DMS153 (cell line): ENCODE measurements at regions not wholly inside any gene's neighbourhood (a gene's known extent, or its start where the extent isn't known, plus 50 kb on each side); places are given as distances from the start of the nearest gene placed in this dataset.

Source experiments
- DNase-seq: peaks from one replicate; lab custom pipeline; 2025; lab: John Stamatoyannopoulos, UW

DNA sequence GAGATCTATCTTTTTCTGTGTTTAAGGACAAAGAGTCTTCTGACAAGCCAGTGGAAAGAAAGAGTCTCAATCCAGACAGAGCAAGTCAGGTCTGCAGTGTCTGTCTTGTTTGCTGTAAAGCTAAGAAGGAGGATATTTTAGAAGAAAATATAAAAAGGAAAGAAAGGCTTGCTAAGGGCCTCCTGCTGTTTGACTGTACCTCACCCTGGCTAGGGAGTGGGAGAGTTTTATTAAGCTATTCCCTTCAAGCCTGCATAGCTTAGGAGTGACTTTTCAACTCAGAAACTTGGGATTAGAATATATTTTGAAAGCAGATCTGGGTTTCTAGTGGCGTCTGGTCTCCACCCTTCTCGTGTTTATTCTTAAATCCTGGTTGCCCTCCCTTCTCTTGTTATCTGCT lies 460.0 kb downstream of the COG6 start:
- no peak for DNase-seq

DNA sequence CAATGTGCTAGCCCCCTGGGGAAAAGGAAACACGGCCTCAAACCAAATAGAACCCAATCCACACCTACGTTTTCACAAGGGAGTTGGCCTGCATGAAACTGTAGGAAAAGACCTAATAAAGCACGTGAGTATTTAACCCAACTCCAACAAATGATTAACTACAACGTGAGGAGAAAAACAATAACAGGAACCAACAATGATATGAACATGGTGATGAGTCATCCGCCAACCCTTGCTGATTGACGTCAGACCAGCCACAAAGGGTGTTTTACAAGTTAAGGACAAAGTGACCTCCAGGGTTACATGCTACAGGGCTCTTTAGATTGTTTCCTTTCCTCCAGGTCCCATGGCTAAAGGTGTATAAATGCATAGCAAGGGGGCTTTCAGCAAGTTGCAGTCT lies 460.5 kb downstream of the COG6 start:
- DNase-seq, result peak; percentile 28

DNA sequence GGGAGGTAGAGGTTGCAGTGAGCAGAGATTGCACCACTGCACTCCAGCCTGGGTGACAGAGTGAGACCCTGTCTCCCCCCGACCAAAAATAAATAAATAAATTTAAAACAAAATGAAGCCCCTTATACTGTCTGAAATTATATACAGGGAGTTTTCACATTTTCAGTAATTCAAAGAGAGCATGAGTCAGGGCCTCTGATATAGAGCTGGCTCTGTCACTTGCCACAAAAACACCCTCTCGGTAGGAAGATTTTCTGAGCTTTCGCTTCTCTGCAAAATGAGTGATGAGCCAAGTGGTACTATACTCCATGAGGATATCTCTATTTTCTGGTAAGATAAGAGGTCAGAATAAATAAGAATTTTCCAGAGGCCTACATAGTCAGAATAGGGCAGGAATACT lies 462.9 kb downstream of the COG6 start:
- DNase-seq, result no peak

DNA sequence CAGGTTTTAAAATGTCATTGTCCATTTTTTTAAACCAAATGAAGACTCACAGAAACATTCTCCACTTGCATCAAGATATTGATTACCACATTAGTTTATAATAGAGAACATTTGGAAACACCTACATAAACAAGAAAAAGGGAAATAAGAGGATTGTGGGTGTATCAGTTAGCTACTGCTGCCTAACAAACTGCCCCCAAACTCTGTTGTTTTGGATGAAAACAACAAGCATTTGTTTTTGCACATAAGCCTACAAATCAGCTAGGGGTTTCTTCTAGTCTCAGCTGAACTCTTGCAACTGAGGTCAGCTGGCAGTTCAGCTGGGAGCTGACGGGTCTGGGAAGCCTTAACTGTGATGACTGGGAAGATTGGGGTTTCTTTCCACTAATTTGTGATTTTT lies 464.4 kb downstream of the COG6 start:
- no peak for DNase-seq

DNA sequence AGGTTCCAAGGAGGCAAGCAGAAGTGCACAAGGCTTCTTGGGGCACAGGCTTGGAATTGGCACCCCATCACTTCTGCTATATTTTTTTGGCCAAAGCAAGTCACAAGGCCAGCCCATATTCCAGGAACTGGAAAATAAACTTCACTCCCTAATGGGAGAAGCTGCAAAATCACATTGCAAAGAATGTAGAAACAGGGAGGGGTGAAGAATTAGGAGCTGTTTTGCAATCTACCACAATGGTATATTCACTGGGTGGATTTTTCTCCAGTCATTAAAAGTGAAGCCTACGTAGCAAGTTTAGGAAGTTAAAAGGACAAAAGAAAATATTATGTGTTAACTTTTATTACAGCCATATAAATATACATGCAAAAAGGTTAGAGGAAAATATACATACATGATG lies 464.8 kb downstream of the COG6 start:
- DNase-seq, result no peak

DNA sequence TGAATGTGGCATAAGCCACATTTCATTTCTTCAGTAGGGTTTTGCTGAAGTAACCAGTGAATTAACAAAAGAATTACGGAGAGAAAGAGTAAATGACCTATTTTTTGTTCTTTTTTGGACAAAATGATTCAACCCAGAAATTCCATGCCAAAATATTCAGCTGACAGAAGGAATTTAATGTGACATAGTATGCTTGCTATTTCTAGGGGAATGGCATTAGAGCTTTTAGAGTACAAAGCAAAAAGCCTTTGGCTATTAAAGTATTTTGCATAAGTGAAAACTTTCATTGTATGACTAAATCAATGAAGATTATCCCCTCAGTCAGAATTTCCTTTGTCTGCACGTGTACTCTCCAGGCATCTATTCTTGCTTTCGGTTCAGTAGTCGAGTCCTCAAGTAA lies 465.3 kb downstream of the COG6 start:
- no peak for DNase-seq

DNA sequence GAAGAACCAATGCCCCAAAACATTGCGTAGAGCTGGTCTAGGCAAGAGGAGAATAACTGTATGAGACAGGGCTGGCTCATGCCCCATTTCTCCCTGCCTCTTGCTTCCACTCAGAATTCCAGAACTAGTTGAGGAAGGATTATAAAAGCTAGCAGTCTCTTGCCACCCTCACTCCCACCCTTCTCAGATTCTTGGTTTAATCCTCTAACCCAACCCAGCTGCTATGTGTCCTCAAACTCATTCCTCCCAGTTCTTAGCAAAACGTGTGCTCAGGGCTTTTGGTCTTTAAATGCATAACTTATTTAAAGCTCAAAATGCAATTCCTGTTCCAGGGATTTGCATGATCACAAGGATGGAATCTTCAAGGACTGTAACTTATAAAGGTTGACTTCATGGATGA lies 466.3 kb downstream of the COG6 start:
- no peak for DNase-seq

DNA sequence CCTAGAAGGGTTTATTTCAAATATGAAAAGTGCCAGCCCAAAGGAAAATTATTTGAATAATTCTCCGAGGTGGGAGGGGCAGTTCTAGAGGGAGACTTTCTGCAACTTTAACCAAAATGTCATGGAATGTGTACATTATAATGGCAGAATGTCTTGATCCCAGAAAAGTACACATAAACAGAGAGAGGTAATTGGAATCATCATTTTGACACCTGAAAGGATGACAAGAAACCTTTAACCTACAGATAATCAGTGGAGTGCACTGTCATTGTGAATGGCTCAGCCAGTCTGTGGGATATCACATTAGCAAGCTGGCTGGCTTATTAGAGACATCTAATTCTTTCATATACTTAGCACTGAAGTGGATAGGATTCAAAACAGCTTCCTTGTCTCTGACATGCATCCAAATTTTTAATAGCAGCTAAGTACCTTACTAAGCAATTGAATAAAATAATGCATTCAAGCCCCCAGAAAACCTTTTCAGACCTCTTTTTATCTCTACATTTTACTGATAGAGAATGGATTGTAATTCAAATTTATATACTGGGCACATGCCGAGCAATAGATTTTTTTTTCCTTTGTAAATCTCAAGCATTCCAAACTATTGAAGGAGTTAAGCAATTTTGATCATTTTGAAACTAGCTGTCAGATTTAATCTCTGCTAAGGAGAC lies 468.6 kb downstream of the COG6 start:
- DNase-seq, result no peak

DNA sequence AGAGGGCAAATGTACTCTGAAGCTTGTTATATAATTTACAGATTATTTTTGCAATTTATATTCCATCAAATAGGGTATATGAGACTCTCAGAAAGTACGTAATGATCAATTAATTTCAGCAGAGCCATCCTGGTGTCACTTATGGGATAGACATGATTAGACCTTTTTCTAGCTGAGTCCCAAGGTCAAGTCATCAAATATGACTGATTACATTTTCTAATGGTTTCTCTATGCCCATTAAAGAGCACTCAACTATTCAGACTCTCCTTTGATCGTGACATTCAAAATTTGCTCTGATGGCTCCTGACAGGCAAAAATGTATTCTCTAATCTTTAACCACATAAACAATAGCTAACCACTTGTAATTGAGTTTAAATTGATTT lies 469.2 kb downstream of the COG6 start:
- DNase-seq, result no peak

DNA sequence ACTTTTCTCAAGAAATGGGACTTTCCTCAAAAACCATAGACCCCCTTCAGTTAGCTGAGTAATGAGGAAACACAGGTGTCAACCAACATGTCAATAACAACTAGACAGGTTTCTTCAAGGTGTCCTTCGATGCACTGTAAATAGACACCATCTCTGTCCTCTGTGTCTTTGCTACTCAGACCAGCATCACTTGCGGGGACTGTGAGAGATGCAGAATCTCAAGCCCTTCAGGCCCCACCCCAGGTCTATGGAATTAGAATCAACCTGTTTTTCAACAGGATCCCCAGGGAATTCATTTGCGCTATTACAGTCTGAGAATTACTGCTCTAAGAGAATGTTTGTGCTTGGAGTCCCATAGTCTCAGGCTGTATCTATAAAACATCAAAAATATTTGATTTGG lies 469.9 kb downstream of the COG6 start:
- DNase-seq, result no peak

DNA sequence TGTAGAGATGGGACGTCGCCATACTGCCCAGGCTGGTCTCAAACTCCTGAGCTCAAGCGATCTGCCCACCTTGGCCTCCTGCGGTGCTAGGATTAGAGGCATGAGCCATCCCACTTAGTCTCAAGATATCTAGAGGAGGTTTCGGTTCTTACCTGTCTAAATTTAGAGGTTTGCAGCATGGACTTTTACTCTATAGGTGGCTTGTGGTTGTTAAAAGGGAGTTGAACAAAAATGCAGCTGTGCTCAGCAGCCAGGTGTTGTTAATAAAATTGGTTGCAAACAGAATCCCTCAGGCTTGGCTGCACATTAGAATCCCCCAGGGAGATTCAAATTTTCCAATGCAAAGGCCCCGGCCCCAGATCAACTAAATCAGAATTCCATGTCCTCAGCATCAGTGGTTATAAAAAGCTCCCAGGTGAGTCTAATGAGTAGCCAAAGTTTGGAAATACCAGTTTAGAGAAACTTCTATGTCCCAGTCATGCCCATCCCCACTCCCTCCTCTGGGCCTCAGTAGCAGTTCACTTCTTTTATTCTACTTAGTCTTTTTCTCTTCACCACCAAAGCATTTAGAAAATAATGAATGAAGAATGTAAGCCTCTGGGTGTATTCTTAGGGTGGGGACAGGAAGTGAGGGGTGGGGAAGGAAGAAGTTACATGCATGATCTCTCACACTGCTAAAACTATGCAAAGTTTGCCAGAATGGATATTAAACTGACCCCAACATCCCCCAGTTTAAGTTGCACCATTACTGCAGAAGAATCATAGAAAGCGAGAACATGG lies 471.0 kb downstream of the COG6 start:
- DNase-seq, result no peak

DNA sequence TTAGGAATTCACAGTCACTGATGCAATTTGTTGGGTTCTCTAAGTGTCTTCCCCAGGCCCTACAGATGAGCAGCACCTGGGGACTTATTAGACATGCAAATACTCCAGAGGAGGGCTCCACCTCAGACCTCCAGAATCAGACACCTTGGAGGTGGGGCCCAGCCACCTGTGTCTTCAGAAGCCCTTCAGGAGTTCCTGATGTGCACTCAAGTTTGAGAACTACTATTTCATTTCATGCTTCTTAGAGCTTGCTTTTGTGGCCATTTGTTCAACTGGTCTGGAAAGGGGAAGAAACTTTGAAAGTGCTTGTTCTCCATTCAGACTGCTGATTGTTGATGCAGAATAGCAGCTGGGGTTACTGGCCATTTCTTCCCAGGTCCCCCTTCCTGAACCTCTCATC lies 472.0 kb downstream of the COG6 start:
- DNase-seq, result no peak

DNA sequence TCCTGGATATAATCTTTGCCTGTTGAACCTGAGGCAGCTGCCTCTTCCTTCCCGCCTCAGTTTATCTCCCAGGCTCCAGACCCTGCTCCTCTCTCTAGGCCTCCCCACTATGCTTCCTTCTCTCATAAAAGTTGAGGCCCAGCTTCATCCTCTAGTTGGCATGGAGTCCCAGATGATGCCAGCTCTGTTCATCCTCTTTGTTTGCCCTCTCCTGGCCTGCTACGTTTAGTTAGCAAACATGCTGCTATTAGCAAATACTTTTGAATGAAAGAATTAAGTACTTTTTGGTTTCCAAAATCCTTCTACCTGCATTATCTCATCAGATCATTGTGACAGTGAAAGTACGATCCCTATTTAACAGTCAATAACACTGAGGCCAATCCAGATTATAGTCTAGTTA lies 472.5 kb downstream of the COG6 start:
- DNase-seq, result no peak

DNA sequence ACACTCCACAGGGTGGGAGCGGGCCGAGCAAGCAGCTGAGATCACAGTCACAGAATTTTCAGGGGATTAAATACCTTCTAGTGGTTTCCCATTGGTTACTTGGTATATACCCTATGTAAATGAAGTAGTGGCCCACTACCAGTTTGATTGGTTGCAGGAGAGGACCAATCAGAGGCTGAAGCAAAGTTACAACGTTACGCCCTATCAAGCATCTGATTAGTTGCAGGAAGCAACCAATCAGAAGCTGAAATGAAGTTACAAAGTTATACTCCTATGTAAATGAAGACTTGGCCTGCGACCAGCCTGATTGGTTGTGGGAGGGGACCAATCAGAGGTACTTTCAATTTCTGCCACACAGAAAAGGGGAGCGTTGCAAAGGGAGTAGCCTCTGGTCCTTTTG lies 474.0 kb downstream of the COG6 start:
- DNase-seq, result no peak

DNA sequence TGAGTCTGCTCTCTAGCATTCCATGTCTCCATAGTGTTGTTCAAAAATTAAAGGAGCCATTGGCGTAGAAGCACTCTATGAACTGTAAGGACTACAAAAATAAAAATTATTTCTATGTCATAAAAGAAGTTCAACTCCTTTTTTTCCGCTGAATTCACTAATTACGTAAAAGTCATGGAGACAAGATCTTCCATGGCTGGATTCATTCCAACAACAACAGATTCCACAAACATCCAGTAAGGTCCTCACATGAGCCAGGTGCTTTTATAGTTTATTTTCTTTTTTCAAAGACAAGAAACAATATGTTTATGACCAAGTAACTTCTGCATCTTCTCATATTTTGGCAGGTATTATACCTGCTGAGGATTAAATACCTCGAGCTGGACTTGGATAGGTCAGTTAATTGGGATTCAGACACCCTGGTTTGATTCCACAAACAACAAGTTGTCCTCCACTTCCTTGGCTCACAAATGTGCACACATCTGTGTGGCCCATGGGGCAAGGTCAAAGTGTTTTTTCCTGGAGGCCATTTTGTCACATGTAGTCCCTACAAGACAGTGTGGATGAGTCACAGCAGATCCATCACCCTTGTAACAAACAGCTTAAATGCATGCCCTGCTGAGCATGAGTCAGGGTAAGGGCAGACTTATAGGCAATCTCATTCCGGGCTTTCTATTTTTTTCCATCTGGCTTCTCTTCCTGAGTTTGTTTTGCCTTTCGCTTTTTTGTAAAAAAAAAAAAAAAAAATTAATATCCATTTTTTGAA lies 475.6 kb downstream of the COG6 start:
- no peak for DNase-seq

DNA sequence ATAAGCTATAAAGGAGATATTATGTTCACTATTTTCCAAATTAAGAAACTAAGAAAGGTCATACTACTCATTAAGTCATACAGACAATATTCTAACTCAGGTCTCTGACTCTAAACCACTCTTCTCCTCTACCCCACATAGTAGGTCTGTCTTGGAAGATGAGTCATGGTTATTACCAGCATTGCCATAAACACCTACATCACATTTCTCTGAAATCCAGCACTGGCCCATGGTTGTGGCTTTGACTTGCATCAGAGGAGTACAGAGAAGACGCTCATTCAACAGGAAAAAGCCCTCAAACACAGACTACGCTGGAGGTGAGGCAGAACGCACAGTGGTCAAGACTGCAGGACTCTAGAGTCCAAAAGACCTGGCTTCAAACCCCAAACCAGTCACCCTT lies 476.8 kb downstream of the COG6 start:
- no peak for DNase-seq

DNA sequence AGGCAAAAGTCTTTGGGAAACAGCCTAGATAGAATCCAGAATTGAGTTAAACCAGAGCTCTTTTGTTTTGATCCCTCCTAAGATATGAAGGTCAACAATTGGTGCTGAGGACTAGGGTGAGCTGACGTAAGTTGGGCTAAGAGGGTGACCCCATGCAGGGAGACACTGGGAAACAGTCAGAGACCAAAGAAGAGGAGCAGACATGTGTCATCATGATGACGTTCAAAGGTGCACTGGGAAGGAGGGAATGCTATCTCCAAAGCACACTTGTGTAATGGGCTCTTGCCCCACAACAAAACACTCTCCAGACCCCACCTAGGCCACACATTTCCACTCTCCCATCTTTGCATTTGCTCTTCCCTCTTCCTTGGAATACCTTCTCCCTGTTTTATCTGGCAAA lies 481.4 kb downstream of the COG6 start:
- no peak for DNase-seq

DNA sequence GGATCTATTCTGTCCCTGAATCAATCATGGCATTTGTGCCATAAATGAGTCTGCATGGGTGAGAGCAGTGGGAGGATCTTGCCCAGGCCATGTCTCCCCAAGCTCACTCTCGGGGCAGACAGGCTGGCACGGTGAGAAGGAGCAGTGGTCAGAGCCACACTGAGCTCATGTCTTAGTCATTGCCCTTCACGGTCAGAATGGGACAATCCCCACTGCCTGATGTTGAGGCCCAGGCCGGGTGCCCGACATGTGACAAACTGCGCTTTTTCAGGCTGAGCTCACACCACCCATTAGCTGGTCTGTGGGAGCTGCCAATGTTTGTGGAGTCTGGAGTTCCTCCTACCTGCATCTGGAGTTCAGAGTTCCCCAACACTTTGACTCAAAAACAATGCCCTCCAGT lies 481.9 kb downstream of the COG6 start:
- no peak for DNase-seq

DNA sequence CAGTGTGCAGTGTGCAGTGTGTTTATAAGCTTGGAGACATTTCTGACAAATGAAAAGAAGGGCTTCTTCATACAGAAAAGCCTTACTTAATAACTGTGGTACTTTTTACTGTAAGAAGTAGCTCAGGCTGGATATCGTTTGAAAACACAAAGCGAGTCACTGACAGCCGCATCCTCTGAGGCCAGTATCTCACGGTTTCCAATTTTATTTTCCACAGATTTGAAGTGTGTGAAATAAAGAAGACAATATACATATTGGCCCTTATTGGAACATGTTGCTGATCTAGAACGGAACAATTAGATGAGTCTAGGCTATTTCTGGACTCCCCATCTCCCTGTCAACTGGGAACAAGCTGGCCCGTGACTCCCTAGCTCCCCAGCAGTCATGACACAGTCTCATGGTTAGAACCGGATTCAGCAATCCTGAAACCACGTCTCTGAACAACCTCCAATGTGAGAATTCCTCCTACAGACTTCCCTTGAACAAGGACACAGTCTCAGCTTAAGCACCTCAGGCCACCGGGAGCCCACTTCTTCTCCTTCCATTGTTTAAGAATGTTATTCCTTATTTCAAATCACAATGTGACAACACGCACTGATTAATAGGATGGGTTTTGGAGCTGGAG lies 484.5 kb downstream of the COG6 start:
- no peak for DNase-seq

DNA sequence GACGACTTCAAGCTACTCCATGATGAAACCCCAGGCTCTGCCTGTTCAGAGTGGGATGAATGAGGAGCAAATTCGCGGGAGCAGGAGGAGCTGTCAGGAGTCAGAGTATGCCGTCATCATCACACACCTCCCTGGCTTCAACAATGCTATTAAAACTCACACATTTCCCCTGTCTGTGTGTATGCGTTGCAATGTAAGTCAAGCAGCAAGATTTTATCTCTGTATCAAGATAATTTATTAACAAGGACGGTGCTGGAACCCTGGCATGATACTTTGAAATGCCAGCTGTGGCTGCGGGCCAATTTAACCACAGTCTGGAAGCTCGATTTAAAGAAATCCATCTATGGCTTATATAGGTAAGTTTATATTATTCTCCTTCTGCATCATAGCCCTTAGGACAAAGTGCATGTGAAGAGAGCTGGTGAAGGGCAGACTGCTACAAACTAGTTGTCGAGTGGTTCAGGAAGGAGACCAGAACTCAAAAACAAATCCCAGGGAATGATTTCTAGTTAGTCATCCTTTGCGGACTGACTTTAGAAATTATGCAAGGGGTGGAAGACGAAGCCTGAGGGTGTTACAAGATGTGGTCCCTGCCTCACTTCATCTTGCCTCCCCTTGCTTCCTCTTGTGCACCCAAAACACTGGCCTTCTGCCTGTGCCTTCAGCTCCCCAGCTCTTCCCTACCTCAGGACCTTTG lies 486.5 kb downstream of the COG6 start:
- no peak for DNase-seq

DNA sequence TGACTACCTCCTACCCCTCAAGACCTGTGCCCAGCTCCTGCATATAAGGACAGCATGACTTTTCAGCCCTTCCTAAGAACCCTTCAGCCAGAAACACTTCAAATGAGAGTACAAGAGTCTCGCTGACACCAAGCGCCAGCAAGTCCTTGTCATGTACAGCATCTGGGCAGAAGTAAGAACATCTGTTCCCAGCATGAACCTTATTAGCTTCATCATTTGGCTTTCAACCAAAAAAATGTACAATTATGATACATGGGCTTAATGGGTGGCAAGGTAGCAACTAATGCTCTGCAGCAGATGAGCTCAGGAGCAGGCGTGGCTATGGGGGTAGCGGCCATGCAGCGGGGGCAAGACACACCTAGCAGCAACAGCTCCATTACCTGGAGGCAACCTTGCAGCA lies 487.6 kb downstream of the COG6 start:
- no peak for DNase-seq

DNA sequence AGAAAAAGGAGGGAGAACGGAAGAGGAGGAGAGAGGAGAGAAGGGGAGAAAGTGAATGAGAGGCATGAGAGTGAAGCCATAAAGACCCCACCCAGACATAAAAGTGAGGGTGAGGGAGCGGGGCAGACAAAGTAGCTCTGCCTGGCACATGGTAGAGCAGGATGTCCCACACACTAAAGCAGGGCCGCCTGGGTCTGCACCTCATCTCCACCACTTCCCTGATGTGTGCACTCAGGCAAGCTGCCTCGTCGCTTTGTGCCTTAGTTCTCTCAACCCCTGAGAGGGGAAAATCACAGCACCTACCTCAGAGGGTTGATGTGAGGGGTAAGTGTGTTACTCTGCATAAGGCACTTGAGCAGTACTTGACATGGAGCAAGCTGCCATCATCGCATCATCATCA lies 488.1 kb downstream of the COG6 start:
- no peak for DNase-seq
